NCI-H1417 (cell line): ENCODE measurements at regions not wholly inside any gene's neighbourhood (a gene's known extent, or its start where the extent isn't known, plus 50 kb on each side); places are given as distances from the start of the nearest gene placed in this dataset.

Source experiments
- DNase-seq, 3 experiments: peaks; one replicate each; lab custom pipeline; 2025; lab: John Stamatoyannopoulos, UW

DNA sequence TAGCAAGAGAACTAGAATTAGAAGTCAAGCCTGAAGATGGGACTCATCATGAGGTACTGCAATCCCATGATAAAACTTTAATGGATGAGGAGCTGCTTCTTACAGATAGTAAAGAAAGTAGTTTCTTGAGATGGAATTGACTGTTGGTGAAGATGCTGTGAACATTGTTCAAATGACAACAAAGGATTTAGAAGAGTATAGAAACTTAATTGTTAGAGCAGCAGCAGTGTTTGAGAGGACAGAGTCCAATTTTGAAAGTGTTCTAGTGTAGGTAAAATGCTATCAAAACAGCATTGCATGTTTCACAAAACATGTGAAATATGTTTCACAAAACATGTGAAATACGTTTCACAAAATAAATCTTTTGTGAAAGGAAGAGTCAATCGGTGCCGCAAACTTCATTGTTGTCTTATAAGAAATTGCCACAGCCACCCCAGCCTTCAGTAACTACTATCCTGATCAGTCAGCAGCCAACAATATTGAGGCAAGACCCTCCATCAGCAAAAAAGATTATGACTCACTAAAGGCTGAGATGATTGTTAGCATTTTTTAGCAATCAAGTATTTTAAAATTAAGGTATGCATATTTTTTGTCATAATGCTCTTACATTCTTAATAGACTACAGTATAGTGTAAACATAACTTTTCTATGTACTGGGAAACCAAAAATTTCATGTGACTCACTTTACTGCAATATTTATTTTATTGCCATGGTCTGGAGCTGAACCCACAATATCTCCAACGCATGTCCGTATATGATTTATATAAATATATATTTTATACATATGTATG lies 173.4 kb upstream of the BMP4 start:
- DNase-seq = no peak

DNA sequence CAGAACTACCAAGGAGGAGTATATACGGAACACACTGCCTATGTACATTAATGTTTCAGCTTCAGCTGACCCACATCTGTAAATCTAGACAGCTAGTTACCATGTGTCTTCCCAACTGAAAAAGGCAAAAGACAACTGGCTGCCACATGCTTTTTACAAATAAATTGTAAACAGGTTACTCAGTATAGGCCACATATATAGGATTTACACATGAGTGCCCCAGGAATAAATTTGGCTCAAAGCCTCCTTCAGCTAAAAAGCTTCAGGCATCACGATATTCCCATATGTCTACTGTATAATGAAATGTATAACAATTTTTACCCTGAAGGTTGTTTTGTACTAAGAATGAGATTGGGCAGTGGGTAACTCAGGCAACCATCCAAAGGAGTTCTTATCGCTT lies 175.9 kb upstream of the BMP4 start:
- DNase-seq = no peak

DNA sequence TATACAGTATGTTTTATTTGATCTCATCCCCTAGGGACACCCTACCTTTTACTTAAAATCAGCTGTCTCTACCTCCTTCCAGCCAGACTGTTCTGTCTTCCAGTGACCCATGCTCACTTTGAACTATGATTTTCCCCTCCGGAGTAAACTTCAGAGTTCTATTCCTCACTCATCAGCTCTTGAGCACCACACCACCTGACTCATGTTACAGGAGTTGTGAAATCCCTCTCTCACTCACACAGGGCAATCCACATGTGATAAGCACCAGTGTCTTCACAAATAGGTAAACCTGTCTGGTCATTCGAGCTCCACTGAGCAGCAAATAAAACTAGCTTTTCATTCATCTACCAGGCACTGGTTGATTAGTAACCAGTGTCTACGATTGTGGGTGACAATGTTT lies 177.3 kb upstream of the BMP4 start:
- peak in 1 of 3 experiments; percentile 31 for DNase-seq

DNA sequence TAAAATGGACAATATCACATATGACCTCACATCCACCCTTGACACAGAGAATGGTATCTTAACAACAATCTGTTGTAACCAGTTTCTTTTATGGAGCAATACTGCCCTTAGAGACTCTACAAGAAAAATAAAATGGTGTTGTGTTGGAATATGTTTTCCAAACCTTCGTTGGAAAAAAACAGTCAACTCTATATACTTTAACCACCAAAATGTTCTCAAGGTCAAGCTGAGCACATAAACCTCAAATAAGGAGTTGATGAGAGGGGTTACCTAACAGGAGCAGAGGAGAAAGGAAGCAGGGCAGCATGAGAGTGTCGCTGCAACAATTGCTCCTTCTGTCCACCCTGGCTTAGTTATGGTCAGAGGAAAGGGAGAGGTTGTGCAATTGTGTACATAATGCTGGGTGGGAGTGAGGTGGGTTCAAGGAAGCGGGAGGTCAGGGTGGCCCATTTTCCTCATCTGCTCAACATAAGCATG lies 179.2 kb upstream of the BMP4 start:
- DNase-seq = no peak

DNA sequence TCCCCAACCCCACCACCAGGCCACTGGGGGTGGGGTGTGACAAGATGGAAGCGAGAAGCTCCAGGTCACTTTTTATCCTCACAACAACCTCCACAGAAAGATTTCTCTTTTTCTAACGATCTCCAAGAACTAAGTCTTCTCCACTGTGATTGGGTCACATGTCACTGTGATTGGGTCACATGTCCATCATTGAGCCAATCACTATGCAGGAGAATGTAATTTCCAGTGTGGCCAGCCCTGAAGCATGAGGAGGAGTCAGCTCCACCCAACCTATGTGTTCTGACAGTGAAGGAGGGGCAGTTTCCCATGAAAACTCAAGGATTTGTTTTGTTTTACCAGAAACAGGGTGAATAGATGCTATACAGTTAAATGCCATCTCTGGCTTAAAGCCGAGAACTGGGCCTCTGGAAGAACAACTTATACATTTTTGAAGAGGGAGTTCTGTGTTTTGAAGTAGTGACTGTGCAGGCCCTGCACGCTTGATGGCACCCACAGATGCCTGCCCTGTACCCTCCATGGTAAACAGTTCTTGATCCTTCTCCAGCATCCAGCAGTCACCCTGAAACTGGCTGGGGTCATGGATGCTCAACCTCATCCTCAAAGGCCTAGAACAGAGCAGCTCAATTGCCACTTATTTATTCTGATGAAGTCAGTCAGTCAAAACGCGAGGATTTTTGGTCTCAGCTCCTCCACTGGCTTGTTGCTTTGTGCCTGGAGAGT lies 180.4 kb upstream of the BMP4 start:
- DNase-seq = no peak

DNA sequence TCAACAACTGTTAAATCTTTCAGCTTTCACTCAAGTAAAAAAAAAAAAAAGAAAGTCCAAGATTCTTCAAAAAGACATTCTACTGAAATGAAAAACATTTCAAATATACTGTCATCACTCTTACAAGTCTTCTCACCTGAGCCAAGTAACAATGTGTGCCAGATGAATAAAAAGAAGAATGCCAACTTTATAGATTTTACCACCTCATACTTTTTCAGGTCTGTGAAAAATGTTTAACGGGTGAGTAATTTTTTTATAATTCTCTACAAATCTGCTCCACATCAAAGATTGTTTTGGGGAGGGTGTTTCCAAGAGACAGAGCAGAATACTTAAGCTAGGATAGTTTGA lies 181.0 kb upstream of the BMP4 start:
- DNase-seq = no peak

DNA sequence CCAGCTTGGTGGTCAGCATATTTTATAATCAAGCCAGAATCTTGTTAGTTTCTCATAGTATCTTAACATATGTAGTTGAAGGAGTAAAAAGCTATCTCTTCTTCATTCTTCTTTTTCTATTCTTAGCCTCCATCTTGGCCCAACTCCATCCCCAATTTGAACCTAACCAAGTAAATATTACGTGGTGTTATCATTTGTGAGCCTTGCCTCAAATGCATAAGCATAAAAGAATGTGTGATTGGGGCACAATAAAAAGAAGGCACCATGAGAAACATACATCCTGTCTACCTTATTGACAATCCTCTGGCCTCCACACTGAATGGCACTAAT lies 181.4 kb upstream of the BMP4 start:
- no peak for DNase-seq

DNA sequence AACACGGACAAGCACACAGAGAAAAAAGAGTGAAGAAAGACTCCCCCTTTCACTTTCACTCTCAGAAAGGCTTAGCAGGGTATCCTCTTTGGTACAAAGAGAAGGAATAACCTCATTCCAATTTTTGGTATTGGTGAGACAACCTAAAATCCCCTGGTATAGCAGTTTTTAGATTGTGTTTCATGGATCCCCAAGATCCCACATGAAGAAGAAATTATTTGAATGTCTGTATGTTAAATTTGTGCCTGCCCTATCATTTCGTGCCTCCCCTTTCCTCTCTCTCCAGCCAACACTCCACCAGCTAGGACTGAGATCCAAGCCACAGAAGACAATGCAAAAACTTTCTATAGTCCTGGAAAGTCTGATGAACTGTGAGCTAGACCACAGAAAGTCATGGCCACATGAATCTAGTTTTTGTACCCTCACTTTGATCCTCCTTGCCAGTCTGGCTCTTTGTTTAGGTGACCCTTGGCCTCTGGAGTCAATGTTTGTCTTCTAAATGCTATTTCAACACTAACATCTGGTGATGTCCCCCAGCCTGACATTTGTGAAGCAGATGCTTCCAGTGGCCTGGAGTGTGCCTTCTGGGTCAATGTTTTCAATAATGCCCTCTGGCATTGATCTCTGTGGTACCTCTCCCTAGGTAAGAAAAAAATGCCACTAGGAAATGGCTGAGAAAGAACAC lies 181.9 kb upstream of the BMP4 start:
- DNase-seq = no peak

DNA sequence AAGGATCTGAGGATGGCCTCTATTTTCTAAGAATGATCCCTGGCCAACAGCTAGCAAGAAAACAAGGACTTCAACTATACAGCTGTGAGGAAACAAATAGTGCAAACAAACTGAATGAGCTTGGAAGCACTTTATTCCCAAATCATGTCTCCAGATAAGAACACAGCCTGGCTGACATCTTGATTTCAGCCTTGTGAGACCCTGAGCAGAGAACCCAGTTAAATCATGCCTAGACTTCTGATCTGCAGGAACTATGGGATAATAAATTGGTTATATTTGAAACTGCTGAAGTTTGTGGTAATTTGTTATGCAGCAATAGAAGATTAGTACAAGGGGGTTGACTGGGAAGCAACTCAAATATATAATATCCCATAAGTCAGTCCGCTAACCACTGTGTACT lies 183.9 kb upstream of the BMP4 start:
- DNase-seq = no peak

DNA sequence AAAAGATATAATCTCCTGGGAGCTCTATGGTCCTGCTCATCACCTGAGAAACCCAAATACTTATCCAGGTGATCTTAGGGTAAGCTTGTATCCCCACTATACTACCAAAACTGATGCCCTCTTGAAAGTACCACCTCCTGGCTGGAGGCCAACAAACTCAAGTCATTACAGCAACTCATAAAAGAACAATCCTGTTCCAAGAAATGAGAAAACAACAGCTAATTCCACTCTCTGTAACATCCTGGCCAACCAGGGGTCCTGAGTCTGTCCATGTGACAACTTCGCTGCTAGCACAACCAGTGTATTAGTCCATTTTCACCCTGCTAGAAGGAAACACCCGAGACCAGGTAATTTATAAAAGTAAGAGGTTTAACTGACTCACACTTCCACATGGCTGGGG lies 190.0 kb upstream of the BMP4 start:
- DNase-seq = no peak

DNA sequence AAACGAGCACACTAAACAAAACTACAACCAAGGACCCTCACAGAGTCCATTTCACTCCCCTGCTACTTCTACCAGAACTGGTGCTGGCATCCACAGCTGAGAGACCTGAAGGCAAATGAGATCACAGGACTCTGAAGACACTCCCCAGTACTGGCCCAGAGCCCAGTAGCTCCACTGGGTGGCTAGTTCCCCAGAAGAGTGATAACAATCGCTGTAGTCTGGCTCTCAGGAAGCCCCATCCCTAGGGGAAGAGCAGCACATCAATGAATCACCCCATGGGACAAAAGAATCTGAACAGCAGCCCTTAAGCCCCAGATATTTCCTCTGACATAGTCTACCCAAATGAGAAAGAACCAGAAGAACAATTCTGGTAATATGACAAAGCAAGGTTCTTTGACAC lies 190.7 kb upstream of the BMP4 start:
- no peak for DNase-seq

DNA sequence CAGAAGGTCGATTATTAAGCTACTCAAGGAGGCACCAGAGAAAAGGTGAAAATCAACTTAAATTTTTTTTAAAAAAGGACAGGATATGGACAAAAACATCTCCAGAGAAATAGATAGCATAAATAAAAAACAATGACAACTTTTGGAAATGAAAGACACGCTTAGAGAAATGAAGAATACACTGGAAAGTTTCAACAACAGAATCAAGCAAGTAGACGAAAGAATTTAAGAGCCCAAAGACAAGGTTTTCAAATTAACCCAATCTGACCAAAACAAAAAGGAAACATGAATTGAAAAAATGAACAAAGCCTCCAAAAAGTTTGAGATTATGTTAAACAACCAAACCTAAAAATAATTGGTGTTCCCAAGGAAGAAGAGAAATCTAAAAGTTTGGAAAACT lies 191.1 kb upstream of the BMP4 start:
- DNase-seq = no peak

DNA sequence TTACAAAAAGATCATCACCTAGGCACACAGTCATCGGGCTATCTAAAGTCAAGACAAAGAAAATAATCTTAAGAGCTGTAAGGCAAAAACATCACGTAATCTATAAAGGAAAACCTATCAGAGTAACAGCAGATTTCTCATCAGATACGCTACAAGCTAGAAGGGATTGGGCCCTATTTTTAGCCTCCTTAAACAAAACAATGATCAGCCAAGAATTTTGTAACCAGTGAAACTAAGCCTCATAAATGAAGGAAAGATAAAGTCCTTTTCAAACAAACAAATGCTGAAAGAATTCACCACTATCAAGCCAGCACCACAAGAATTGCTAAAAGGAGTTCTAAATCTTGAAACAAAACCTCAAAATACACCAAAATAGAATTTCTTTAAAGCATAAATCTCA lies 191.6 kb upstream of the BMP4 start:
- no peak for DNase-seq

DNA sequence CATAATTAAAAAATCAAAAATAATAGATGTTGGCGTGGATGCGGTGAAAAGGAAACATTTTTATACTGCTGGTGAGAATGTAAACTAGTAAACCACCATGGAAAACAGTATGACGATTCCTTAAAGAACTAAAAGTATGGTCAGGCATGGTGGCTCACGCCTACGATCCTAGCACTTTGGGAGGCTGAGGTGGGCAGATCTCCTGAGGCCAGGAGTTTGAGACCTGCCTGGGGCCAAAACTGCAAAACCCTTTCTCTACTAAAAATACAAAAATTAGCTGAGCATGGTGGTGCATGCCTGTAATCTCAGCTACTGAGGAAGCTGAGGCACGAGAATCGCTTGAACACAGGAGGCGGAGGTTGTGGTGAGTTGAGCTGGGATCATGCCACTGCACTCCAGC lies 195.7 kb upstream of the BMP4 start:
- no peak for DNase-seq

DNA sequence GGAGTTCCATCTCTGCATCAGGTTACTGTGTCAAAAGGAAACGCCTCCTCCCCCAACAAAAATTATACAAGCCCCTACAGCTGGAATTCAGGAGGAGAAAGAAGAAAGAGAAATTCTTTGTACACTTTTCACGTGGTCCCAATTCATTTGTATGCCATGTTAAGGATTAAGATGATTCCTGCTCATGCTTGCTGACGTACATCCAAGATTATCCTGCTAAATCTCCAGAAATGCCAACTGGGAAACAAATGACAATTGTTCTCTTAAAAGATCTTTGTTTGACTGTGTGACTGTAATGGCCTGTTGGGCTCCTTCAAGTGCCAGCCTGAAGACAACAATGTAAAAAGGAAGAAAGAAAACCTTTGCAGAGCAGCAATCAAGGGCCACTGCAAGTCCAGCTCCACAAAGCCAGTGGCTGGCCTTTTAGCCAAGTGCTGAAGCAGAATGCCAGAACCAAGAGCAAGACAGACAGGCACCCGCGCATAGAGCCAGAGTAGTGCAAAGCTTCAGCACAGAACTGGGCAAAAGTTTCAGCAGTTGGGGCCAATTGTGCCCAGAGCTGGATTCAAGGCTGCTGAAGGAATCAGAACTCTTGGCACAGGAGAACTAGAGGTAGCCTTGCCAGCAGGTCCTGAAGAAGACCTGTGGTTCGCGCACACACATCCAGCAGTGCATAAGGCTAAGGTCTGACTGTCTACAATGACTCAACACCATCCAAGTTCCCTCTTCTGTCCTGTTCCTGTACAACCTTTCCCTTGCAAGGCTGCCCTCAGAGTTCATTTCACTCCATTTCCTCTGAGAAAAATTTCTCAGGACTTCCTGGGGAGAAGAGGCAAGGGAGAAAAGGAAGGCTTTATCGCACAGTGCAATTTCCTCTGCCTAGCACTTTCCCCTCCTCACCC lies 209.7 kb upstream of the BMP4 start:
- DNase-seq = no peak

DNA sequence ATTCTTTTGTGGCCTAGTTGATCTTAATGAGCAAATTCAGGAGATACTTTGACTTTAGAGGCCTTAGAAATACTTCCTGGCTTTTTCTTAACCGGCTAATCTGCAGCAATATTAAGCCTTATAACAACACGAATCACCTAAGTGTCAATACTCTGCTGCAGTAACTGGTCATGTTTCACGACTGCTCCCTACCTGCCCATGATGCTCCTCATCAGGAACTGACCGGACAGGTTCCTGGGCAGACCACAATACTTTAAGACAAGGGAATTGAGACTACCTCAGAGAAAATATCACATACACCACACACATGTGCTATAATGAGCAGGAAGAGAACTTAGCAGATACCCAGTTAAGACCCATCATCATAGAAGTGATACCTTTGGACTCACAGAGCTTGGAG lies 211.9 kb upstream of the BMP4 start:
- DNase-seq = no peak

DNA sequence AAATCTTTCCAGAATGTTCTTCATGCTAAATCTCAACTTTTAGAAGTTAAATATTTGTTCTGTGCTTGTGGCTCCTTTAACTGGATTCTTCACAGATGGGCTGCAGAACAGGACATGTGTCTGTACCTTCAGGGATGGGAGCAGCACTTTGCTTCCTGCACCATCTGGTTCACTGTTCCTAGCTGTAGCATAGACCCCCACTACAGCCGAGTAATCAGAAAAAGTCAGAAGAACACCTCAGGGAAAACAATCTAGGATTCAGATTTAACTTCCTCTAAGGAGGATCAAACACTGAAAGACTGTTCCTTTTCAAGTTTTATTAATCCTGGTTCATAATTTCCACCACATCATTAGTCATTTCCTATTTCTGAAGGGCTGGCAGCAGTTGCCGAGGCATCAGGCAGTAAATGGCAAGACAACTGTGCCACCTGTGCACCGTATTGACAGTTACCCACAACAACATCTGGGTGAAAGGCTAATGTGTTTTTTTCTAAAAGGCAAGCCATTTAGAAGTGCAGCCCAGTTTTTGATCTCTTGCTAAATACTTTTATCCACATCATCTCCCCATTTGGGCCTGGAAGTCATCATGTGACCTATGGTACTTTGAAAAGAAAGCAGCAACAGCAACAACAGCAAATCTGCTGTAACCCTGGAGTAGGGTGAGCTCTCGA lies 212.8 kb upstream of the BMP4 start:
- no peak for DNase-seq

DNA sequence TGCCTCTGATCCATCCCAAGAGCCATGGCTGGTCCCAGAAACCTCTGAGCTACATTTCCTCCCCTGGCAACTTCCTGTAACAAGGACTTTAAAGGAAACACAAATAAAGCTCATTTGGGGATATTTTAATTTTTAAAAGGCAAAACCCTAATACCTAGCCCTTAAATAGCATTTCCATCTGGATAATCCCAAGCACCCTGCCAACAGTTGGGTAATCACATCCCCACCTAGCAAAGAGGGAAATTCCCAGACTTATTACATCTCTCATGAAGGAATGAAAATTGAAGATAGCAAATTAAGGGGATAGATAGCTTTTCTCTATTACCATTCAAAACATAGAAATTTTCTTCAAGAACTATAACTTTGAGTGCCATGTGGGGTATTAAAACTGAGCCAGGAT lies 213.7 kb upstream of the BMP4 start:
- no peak for DNase-seq

DNA sequence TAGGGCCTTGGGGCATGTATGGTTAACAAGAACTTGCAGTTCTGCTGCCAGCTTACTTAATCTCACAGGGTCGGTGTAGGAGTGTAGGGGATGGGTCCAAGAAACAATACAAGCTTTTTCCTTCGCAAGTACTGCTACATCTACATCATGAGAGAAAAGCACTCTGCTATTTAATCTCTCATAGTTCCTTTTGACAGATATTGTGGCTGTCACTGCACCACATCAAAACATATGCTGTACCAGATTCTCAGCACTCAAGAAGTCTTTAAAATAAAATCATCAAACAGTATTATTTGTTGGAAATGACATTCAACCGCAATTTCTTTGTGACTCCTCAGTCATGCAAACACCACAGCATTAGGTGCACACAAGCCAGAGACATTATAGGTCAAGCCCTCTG lies 215.5 kb upstream of the BMP4 start:
- DNase-seq = no peak

DNA sequence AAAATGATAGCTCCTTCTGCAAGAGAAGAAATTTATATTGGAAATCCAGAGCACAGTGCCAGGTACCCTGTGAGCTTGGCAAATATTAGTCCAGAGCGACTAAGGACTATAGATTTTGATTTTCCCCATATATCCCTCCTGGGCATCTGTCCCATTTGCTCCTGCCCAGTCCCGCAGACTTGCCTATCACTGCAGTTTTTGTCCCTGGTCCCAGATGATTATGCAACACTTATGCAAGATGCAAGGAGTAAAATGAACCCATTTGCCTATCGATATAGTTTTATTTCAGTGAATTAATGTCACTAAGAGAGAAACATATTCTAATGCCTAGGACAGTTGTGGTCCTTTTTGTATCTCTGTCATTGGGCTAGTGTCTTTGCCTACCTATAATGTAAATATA lies 215.9 kb upstream of the BMP4 start:
- DNase-seq = no peak

DNA sequence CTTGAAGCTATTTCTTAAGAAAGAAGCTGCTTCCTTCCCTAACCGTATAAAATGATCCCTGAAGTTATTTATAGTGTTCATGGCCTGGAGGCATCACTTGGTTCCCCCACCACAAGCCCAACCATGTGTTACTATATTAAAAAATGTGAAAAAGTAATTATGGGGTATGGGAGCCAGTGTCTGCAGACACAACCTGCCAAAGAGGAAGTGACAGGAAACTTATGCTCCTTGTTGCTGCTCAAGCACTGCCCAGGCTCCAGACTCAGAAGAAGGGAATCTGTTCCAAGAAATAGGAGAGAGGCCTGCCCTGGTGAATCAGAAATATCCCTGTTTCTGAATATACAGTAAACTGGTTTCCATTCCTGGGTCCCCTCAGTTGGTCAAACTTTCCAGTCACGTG lies 217.2 kb upstream of the BMP4 start:
- peak in 1 of 3 experiments; percentile 24 for DNase-seq

DNA sequence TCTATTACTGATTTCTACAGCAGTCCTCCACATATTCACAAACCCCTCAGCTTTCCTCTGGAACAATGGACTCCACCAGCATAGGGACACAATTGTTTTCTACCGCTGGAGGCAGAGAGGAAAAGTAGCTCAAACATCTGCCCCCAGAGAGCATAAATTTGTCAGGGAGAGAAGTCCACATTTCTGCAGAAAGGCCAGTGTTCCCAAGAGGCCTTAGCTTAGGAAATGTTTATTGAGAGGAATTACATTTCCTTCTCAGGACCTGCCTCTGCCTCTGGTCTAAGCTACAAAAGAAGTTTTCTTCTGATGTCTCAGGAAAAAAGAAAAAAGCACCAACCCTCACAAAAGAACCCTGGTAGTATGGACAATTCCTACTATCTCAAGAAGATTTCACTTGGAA lies 217.8 kb upstream of the BMP4 start:
- DNase-seq = no peak
